ENCODE measurements at regions not wholly inside any gene's neighbourhood (a gene's known extent, or its start where the extent isn't known, plus 50 kb on each side); places are given as distances from the start of the nearest gene placed in this dataset.
"Not testable (repeated sequence)": the region's sequence is repeated elsewhere in the genome, so short reads cannot be mapped to it uniquely, and the experiment has no call there.

DNA sequence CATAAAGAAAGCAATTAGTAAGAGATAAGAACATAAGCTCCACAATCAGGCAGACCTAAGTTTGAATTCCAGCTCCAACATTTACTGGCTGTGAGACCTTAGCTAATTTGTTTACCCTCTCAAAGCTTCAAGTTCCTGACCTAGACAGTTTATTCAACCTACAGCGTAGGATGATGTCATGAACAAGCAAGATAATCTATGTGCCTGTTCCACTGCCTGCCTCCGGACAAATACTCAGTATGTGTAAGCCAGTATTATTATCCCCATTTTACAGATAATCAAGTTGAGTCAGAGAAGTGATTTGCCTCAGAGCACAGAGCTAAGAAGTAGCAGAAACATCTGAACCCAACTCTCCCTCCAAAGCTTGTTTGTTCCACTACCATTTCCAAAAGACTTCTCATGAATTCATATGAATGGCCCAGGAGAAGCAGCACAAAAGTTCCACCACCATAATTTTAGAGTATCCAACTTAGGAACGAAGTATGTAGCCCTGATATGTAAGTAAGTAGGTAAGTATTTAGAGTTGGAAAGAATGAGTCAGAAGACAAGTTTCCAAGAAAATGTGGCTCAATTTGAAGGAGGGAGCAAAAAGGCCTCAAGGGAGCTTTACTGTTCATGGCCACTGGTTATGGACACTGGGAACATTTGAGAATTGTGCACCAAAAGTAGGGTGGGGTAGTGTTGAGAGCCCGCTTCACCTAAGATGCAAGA, 398.2 kb downstream of the NFIB start:
- no peak for DNase-seq
- in situ Hi-C loops (cut with HindIII; ENCODE audit: low pct_ligation_motif_present, low pct_unique_long_range_greater_than_20kb, low sequenced_read_pairs): no loop called here

DNA sequence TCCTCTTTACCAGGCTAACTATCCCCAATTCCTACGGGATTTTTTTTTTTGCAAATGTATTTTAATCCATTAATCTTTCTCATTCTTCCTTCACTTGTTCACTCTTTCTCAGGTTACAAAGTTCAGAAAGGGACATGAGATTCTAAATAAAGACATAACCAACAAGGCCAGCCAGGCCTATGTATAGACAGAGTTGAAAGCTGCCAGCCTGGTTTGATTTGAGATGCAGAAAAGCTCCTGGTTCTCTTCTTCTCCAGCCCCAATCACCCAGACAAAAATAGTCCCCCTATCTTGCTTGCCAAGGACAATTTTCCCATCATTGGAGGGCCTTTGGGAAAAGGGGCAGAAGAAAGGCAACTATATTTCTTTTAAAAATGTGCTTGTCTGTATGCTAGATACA, 398.8 kb downstream of the NFIB start:
- DNase-seq: no peak
- in situ Hi-C loops (cut with HindIII; ENCODE audit: low pct_ligation_motif_present, low pct_unique_long_range_greater_than_20kb, low sequenced_read_pairs): no loop called here

DNA sequence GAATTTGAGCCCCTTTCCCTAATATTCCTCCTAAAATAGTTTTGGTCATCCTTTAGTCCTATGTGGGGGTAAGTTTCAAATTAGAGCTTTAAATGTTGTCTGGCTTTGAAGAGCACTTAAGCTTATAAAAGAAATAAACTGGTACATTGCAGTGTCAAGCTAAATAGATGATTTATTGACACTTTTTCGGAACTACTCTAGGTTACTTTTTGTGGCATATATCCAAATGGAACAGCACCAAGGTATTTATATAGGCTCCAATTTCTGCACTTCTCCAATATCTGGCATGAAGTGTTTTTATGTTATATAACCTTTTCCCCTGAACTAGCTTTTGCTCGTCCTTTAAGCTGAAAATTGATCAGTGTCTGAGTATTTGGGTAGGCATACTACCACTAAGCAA, 402.5 kb downstream of the NFIB start:
- no peak for DNase-seq

DNA sequence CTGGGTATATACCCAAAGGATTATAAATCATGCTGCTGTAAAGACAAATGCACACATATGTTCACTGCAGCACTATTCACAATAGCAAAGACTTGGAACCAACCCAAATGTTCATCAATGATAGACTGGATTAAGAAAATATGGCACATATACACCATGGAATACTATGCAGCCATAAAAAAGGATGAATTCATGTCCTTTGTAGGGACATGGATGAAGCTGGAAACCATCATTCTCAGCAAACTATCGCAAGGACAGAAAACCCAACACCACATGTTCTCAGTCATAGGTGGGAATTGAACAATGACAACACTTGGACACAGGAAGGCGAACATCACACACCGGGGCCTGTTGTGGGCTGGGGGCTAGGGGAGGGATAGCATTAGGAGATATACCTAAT, 406.1 kb downstream of the NFIB start:
- DNase-seq; in situ Hi-C loops (cut with HindIII; ENCODE audit: low pct_ligation_motif_present, low pct_unique_long_range_greater_than_20kb, low sequenced_read_pairs): not testable (repeated sequence)

More for the DNA sequence above, 402.5 kb downstream of the NFIB start:
- in situ Hi-C loops (cut with HindIII; ENCODE audit: low pct_ligation_motif_present, low pct_unique_long_range_greater_than_20kb, low sequenced_read_pairs): no loop called here

DNA sequence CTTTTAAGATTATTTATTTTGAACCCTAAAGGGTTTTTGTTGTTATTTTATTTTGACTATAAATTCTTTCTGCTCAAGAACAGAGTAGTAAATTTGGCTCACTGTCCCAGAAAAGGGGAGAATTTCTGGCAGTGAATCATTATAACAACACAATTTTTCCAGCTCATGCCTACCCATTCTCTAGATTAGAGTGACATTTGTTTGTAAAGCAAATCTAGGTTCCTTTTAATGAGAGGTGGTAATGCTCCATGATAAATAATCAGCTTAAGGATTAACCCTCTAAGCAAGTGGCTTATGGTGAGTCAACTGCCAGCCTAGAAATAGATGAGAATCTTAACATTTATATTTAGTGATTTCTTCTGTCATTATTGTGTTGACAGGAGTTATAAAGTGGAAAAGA, 409.2 kb downstream of the NFIB start:
- DNase-seq: no peak
- in situ Hi-C loops (cut with HindIII; ENCODE audit: low pct_ligation_motif_present, low pct_unique_long_range_greater_than_20kb, low sequenced_read_pairs): no loop called here

DNA sequence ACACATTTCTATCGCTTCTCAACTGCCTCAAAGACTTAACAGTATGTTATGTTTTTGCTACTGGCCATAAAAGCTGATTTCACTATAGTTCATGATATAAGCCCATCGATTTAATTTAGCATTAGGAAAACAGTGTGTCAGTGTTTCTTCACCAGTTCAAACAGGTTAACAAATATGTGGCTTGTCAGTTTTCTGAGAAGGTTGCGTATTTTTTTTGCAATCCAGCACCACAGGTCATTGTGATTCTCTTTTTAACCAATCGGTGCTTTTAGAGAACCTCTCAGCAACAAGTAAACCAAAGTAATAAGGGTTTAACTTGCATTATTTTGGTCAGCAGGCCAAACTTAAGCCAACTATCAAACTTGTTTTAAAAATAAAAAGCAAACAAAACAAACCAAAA, 409.6 kb downstream of the NFIB start:
- in situ Hi-C loops (cut with HindIII; ENCODE audit: low pct_ligation_motif_present, low pct_unique_long_range_greater_than_20kb, low sequenced_read_pairs): no loop called here
- no peak for DNase-seq

DNA sequence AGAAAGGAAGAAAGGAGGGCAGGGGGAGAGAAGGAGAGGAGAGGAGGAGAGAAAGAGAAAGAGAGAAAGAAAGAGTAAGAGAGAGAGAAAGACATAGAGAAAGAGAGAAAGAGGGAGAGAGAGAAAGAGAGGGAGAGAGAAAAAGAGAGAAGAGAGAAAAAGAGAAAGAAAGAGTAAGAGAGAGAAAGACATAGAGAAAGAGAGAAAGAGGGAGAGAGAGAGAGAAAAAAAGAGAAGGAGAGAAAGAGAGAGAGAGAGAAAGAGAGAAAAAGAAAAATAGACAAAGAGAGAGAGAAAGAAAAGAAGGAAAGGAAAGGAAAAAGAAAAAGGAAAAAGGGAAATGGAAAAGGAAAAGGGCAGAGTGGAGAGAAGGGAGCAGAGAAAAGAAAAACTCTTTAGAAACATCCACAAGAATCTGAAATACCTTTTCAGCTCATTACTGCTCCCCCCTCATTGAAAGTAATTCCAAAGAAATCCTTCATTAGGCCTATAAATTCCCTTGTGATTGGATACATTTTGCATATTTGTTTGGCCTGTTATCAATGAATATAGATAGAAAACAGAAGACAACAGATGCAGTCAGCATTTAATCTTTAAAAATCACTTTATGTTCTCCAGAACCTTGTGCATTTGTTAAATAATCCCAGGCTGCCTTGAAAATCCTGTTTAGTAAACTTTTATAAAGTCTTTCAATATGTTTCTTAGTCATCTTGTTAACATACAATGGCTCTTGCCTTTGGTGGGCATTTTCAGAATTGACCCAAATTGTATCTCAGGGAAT, 411.5 kb downstream of the NFIB start:
- in situ Hi-C loops (cut with HindIII; ENCODE audit: low pct_ligation_motif_present, low pct_unique_long_range_greater_than_20kb, low sequenced_read_pairs): no loop called here
- DNase-seq: no peak

DNA sequence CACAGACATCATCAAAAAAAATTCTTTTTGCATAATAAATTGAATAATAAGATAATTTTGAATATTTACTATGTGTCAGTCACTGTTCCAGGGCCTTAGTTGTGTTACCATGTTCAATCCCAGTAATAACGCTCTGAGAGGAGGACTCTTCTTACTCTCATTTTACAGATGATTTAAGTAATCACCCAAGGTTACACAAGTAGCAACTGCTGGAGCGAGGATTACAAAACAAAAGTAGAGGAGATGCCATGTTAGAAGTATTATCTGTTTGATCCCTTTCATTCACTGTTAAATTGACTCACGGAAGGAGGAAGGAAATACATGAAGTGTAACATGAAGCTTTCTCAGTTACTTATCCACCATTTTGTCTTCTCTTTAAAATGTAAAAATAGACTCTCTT, 412.8 kb downstream of the NFIB start:
- DNase-seq: no peak
- in situ Hi-C loops (cut with HindIII; ENCODE audit: low pct_ligation_motif_present, low pct_unique_long_range_greater_than_20kb, low sequenced_read_pairs): no loop called here

DNA sequence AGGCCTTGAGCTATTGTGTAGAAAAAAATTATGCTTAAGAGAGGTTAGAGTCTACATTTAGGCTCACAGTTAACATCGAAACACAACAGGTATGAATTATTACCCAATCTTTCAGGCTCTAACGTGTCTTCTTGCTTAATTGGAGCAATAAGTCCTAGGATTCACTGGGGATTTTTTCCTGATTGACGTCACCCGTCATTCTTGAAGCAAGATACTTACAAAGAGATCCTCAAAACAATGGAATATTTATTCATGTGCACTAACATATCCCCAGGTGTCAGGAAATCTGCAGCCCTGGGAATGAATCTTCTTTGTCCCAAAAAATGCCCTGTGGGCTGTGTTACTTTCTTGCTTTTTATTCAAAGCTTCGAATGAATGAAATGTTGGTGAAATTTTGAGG, 413.5 kb downstream of the NFIB start:
- no peak for DNase-seq
- in situ Hi-C loops (cut with HindIII; ENCODE audit: low pct_ligation_motif_present, low pct_unique_long_range_greater_than_20kb, low sequenced_read_pairs): no loop called here

DNA sequence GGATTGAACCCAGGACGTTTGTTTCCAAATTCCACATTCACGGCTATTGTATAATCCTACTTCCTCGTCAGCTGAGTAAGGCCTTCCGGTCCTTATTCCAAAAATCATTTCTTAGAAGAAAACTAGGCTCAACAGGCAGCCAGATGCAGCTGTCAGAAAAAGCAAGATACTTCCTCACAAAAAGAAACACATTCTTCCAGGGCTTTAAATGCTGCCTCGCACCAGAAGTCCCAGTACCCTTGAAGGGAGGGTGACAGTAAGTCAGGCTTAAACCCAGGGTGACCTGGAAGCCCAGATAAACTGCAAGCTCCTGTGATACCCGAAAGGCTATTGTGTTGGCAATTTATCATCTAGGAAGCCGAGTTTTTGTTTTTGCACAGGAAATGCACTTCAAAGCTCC, 414.0 kb downstream of the NFIB start:
- in situ Hi-C loops (cut with HindIII; ENCODE audit: low pct_ligation_motif_present, low pct_unique_long_range_greater_than_20kb, low sequenced_read_pairs): no loop called here
- no peak for DNase-seq

DNA sequence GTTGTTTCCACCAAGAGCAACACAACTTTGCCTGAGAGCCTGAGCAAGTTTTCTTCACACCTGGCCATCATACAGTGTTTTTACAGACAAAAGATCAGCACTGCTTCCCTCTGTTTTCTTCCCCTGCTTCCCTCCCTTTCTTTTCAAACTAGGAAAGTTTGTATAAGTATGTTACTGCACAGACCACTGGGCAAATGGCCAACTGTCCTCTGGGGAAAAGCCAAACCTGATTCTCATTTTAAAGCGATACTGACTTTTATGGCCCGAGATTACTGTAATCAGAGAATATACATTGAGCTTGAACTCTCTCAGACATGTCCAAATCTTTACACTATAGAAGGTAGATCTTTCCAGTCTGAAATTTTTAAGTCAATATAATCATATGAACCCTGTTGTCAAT, 415.0 kb downstream of the NFIB start:
- in situ Hi-C loops (cut with HindIII; ENCODE audit: low pct_ligation_motif_present, low pct_unique_long_range_greater_than_20kb, low sequenced_read_pairs): no loop called here
- no peak for DNase-seq

DNA sequence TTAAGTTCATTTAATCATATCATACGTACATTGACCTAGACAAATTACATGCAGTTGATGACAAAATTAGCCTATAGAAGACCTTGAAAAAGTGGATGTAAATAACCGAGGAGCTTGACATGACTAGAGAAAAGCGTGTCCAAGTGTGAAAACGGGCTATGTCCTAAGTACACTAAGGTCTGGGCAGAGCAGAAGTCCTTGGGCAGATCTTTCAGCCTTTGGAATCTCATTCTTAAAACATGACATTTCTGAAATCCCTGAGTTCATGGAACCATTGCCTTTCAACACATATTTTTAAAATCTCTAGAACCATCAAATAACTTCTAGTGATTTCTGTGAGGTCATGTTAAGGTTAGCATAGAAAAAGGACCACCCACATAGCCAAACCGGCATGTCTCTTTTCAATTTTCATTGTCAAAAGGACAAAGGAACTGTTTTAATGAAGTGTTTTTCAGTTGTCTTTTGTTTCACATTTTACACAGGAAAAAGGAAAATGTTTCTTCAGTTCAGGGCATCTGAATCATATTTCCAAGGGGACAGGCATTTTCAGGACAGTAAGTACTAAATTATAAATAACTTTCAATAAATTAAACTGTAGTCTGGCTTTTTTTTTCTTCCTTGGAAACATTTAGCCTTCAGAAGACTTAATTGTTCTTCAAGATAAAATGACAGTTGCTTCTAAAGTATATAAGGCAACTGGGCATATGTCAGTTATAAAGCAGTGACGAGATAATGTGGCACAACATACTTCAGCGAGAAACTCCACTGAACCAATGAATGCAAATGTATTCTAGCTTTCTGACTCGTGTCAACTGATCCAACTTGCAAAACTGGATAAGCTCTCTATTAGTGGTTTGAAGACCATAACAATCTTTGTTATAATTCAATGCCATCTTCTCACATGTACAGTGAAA, 416.8 kb downstream of the NFIB start:
- no peak for DNase-seq
- in situ Hi-C loops (cut with HindIII; ENCODE audit: low pct_ligation_motif_present, low pct_unique_long_range_greater_than_20kb, low sequenced_read_pairs): no loop called here

DNA sequence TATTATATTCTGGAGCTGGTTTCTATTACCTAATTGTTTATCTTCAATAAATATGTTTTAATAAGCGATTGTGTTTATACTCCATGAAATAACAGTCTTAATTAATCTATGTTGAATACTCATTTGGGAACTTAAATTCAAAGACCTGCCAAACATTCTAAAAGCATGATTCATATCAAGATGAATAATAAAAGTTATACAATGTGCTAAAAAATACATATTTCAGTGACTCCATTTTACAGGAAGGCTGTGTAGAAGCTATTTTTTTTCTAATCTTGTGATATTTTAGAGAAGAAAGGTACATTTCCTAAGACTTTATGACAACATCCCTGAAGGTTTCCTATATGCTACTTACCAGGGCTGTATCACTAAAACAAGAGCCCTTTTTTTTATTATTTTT, 417.9 kb downstream of the NFIB start:
- in situ Hi-C loops (cut with HindIII; ENCODE audit: low pct_ligation_motif_present, low pct_unique_long_range_greater_than_20kb, low sequenced_read_pairs): no loop called here
- DNase-seq: no peak

DNA sequence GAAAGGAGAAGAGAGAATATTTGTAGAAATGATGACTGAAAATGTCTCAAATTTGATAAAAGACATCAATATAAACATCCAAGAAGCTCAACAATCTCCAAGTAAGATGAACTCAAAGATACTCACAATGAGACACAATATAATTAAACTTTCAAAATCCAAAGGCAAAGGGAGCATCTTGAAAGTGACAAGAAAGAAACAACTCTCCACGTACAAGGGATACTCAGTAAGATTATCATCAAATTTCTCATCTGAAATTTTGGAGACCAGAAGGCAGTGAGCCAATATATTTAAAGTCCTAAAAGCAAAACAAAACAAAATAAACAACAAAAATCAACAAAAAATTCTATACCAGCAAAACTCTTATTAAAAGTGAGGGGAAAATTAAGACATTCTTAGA, 428.7 kb downstream of the NFIB start:
- in situ Hi-C loops (cut with HindIII; ENCODE audit: low pct_ligation_motif_present, low pct_unique_long_range_greater_than_20kb, low sequenced_read_pairs): no loop called here

DNA sequence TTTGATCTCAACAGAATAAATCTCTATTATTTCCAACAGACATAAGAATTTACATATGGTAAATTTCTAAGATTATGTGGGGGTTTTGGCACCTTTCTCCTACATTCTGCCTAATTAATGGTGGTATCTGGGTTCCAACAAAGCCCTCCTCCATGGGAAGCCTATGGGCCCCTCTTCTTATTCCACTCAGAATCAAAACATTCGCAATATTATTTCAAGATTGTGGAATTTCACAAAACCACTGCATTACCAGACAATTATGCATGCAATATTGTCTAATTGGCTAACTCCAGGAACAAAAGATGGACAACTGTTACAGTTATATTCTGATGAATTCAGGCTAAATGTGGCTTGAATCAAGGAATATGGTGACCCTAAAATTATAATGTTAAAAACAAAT, 434.0 kb downstream of the NFIB start:
- DNase-seq: no peak

More for the DNA sequence above, 428.7 kb downstream of the NFIB start:
- no peak for DNase-seq

DNA sequence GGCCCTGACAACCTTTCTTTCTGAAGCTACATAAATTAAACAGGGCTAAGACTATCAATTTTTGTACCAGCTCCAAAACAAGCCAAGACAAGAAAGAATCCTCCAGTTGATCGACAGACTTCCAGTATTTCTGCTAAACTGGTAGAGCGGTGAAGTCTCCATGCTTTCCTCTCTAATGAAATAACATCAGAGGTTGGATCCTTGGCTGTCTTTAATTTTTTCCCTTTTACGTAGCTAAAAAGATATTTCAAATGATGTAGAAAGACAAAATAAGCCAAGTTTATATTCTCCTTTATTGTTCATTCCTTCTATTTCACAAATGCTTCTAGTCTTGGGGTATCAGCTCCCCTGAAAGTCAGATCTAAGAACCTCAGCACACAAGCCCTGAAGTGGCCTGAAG, 434.9 kb downstream of the NFIB start:
- in situ Hi-C loops (cut with HindIII; ENCODE audit: low pct_ligation_motif_present, low pct_unique_long_range_greater_than_20kb, low sequenced_read_pairs): no loop called here
- no peak for DNase-seq

More for the DNA sequence above, 434.0 kb downstream of the NFIB start:
- in situ Hi-C loops (cut with HindIII; ENCODE audit: low pct_ligation_motif_present, low pct_unique_long_range_greater_than_20kb, low sequenced_read_pairs): no loop called here

DNA sequence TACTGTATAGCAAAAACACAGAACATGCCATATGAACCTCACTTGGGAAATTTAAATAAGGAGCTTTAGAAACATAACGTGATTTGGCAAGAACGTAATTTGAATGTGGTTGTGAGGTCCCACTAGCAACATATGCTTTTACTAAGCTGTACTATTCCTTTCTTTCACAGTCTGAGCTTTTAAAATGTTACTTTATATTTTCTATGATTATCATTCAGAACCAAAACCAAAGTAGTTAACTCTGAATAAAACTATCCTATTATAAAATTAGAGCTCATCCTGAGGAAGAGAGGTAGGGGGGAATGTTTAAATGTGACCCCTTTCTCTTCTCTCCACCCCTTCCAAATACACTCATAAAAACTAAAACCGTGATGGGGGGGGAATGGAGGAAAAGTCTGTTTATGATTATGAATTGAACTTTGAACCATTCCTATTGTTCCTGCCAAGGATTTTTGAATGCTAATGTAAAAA, 435.7 kb downstream of the NFIB start:
- in situ Hi-C loops (cut with HindIII; ENCODE audit: low pct_ligation_motif_present, low pct_unique_long_range_greater_than_20kb, low sequenced_read_pairs): no loop called here
- no peak for DNase-seq

DNA sequence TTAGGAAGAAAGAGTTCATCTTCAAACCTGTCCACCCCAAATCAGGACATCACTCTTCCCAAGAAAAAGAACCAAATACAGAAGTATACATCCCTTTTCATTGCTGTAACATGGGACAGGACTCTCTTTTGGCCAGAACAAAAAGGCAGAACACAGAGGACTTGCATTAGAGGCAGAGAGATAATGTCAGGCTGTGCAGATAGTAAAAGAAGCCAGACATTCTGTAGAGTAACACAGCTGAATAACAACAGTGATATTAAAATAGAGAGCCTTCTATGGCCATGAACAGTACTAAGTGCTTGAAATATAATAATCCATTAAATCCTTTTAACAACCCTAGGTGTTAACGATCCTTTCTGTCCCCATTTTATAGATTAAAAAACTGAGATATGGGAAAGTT, 437.2 kb downstream of the NFIB start:
- in situ Hi-C loops (cut with HindIII; ENCODE audit: low pct_ligation_motif_present, low pct_unique_long_range_greater_than_20kb, low sequenced_read_pairs): no loop called here
- no peak for DNase-seq

DNA sequence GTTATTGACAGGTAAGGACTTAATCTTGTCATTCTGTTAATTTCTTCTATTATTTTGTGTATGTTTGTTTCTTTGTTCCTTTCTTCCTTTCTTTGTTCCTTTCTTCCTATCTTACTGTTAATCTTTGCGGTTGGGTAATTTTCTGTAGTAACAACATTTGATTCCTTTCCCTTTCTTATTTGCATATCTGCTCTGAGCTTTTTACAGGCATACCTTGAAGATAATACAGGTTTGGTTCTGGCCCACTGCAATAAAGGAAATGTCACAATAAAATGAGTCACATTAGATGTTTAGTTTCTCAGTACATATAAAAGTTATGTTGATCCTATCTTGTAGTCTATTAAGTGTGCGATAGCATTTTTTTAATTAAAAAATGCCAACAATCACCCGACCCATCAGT, 440.7 kb downstream of the NFIB start:
- in situ Hi-C loops (cut with HindIII; ENCODE audit: low pct_ligation_motif_present, low pct_unique_long_range_greater_than_20kb, low sequenced_read_pairs): no loop called here
- DNase-seq: no peak

Measured in ACHN (cell line).